HAP-1 (cell line): ENCODE measurements at regions not wholly inside any gene's neighbourhood (a gene's known extent, or its start where the extent isn't known, plus 50 kb on each side); places are given as distances from the start of the nearest gene placed in this dataset.
"Not testable (repeated sequence)": the region's sequence is repeated elsewhere in the genome, so short reads cannot be mapped to it uniquely, and the experiment has no call there.

Experiments used
- DNase-seq, 2 experiments: peaks; one replicate each; pipeline ENCODE4 v3.0.0-alpha.2; 2016 to 2020; ENCODE audit warnings: low spot score in 2 of 2
- H3K27me3 ChIP-seq: fragments of 250-450 bp; sonication (Bioruptor Pico); 2 replicates; pipeline ENCODE4 v1.5.1; 2020; ENCODE audit warnings: low read depth, mild to moderate bottlenecking, moderate library complexity
- H3K36me3 ChIP-seq: fragments of 250-450 bp; sonication (Bioruptor Pico); replicated peaks from 2 replicates; pipeline ENCODE4 v1.5.1; 2020; ENCODE audit warnings: mild to moderate bottlenecking
- H3K4me1 ChIP-seq: fragments of 250-450 bp; sonication (Bioruptor Pico); 2 replicates; pipeline ENCODE4 v1.5.1; 2020; ENCODE audit warnings: mild to moderate bottlenecking
- H3K4me3 ChIP-seq: fragments of 250-450 bp; sonication (Bioruptor Pico); 2 replicates; pipeline ENCODE4 v1.5.1; 2020; ENCODE audit warnings: mild to moderate bottlenecking, moderate library complexity
- H3K9me3 ChIP-seq: fragments of 250-450 bp; sonication (Bioruptor Pico); 2 replicates; pipeline ENCODE4 v1.5.1; 2020; ENCODE audit warnings: mild to moderate bottlenecking, moderate library complexity
- in situ Hi-C: fragments of 300-500 bp; cut with MboI; formaldehyde crosslinking; loops from 3 replicates; pipeline ENCODE4 v1.14.3; 2020; ENCODE audit warnings: low sequenced_read_pairs, inconsistent platforms, mixed read lengths

DNA sequence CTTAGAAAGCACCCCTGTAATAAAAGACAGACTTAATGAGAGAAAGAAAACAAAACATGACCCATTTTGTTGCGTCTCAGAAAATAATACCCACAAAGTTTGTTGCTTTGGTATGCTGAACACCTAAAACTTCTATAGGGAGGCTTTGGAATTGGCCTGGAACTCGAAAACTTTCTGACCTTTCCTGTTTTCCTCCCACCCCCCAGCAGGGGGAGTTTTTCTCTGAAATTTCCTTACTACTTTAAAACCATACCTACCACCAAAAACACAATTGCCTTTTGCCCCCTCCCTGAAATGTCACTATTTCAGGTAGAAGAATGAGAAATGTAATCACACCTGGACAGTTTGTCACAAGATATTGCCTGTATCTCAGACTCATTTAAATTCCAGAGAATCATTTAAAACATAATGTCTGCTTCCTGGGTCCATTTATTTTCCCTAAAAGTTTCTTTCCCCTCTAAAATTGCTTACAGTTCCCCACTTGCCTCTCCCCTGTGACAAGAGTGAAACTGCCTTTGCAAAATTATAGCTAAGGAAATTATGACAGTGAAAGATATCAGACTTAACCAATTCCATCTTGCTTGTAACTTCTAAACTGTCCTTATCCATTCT, 2700.2 kb downstream of the PCDH9 start:
- H3K36me3 ChIP-seq: no peaks in the 10 kb centered on the region
- DNase-seq: peak; percentile 20 to 47
- no peaks in the 10 kb centered on the region for H3K9me3 ChIP-seq
- H3K27me3 ChIP-seq: no peaks in the 10 kb centered on the region
- H3K4me3 ChIP-seq: no peak overlapping the region
- in situ Hi-C loops: no loop called here
- peaks cover 3% of the 10 kb centered on the region for H3K4me1 ChIP-seq

- no peaks in the 10 kb centered on the region for H3K36me3 ChIP-seq
- in situ Hi-C loops: no loop called here
Observed at GRCh38 chr13:64528838-64529237, 2701.3 kb downstream of the PCDH9 start.

DNA sequence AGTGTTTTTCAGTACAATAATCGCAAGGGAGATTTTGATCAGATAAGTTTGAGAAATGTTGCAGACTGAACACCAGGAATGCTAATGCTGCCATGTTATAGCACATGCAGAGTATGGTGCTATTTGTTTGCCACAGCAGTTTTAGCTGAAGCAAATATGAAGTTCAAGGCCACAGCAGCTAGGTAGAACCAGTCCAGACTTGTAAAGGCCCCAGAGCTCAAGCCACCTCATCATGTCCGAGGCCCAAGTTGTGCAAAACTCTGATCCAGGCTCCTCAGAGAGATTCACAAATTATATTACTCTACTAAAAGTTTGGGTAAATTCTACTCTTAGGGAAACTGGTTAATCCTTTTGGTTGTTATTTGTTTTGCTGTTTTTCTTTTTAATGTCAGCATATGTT, 2702.6 kb downstream of the PCDH9 start:
- no peaks in the 10 kb centered on the region for H3K9me3 ChIP-seq
- no peak overlapping the region for H3K4me3 ChIP-seq
- in situ Hi-C loops: no loop called here
- peaks cover 3% of the 10 kb centered on the region for H3K4me1 ChIP-seq
- H3K27me3 ChIP-seq: no peaks in the 10 kb centered on the region
- H3K36me3 ChIP-seq: no peaks in the 10 kb centered on the region
- no peak for DNase-seq

More at GRCh38 chr13:64528838-64529237, 2701.3 kb downstream of the PCDH9 start:
- Histone ChIP-seq H3K4me1 (peaks cover 3% of the 10 kb centered on the region), H3K4me3 (no peak overlapping the region), H3K9me3 (no peaks in the 10 kb centered on the region), H3K27me3 (no peaks in the 10 kb centered on the region)
- peak in 1 of 2 experiments; percentile 28 for DNase-seq

GRCh38 chr13:64525687-64526086, 2704.4 kb downstream of the PCDH9 start:
- Histone ChIP-seq H3K27me3 (no peaks in the 10 kb centered on the region), H3K4me3 (no peak overlapping the region), H3K36me3 (no peaks in the 10 kb centered on the region), H3K4me1 (peaks cover 3% of the 10 kb centered on the region), H3K9me3 (no peaks in the 10 kb centered on the region)
- in situ Hi-C loops: no loop called here
- no peak for DNase-seq

DNA sequence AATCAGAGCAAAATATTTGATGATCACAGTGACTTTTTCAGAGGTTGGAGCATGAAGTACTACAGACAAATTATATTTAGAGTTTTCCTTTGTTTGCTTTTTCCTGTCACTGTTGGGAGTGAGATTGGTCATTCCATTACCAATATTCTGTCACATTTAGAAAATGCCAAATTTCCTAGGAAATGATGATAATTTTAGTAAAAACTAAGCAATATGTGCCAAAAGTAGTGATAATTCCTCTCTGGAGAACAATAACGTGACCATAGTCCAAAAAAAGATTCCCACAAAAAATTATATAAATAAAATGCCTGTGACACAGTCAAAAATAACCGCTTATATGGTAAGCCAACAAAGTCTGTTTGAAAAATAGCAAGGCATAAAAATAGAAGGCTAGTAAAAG, 2719.4 kb downstream of the PCDH9 start:
- in situ Hi-C loops: no loop called here

DNA sequence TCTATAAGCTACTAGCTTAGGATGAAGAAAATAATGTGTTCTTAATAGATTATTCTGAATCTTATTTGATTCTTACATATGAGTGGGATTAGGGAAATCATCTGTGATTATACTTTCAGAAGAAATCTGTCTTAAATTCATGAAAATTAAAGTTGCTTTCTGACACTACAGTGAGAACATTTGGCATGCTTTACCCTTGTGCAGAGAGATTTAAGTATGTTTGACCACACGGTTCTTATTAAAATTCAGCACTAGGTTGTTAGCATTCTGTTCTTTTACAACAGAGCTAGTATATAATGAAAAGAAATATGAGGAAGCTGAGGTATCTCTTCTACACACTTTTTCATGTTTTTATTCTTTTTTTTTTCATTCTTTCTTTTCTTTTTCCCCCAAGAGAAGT, 2723.9 kb downstream of the PCDH9 start:
- Histone ChIP-seq H3K36me3 (no peaks in the 10 kb centered on the region), H3K4me3 (no peak overlapping the region), H3K27me3 (no peaks in the 10 kb centered on the region), H3K9me3 (no peaks in the 10 kb centered on the region), H3K4me1 (no peaks in the 10 kb centered on the region)
- no peak for DNase-seq
- in situ Hi-C loops: no loop called here

More for the DNA sequence above, 2719.4 kb downstream of the PCDH9 start:
- Histone ChIP-seq H3K9me3 (0 out of 2 replicates have a peak, but pooled peaks cover 3% of the 10 kb centered on the region), H3K4me3 (no peak overlapping the region), H3K4me1 (no peaks in the 10 kb centered on the region), H3K36me3 (no peaks in the 10 kb centered on the region), H3K27me3 (no peaks in the 10 kb centered on the region)
- DNase-seq: no peak

DNA sequence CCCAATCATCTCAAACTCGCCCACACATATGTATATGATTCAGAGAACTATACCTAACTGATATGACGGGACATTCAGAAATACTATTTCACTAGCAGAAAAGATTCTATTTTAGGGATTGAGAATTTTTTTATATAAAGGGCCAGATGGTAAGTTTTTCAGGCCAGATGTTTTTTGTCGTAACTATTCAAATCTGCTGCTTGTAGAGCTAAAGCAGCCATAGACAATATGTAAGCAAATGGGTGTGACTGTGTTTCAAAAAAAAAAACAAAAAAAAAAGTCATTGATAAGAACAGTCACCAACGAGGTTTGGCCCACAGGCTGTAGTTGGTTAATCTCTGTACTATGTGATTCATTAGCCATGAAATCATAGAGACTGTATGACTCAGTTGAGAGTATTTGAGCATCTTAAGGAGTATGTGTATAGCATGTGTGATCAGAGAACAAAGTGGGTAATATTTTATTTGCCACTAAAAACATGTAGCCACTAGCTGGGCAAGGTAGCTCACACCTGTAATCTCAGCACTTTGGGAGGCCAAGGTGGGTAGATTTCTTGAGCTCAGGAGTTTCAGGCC, 2724.7 kb downstream of the PCDH9 start:
- Histone ChIP-seq H3K9me3 (no peaks in the 10 kb centered on the region), H3K36me3 (no peaks in the 10 kb centered on the region), H3K4me3 (no peak overlapping the region), H3K4me1 (no peaks in the 10 kb centered on the region), H3K27me3 (no peaks in the 10 kb centered on the region)
- DNase-seq: no peak
- in situ Hi-C loops: no loop called here

GRCh38 chr13:64488731-64489130, 2741.4 kb downstream of the PCDH9 start:
- in situ Hi-C loops: no loop called here
- Histone ChIP-seq H3K4me3 (no peak overlapping the region), H3K9me3 (no peaks in the 10 kb centered on the region), H3K36me3 (no peaks in the 10 kb centered on the region), H3K27me3 (no peaks in the 10 kb centered on the region), H3K4me1 (no peaks in the 10 kb centered on the region)
- DNase-seq: no peak

DNA sequence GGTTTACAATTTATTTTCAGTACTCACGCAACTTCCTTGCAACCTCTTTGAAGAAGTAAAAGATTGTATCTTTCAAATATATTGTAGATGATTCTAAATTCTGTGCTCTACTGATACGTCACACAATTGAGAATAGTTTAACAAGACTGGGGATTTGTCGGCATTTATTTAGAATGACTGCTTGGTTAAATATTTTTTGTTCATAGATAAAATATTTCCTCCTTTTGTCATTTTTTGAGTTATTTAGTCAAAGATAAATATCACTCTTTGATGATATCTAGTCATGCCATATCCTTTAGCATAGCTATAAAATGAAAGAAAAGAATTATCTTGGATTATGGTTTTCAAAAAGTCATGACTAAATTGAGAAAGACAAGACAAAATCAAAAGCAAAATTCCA, 2747.8 kb downstream of the PCDH9 start:
- in situ Hi-C loops: no loop called here
- Histone ChIP-seq H3K36me3 (no peaks in the 10 kb centered on the region), H3K27me3 (no peaks in the 10 kb centered on the region), H3K4me3 (no peak overlapping the region), H3K4me1 (peaks cover 16% of the 10 kb centered on the region), H3K9me3 (no peaks in the 10 kb centered on the region)
- no peak for DNase-seq

- peaks cover 16% of the 10 kb centered on the region for H3K4me1 ChIP-seq
- H3K4me3 ChIP-seq: no peak overlapping the region
- no peak for DNase-seq
- no peaks in the 10 kb centered on the region for H3K9me3 ChIP-seq
- H3K27me3 ChIP-seq: no peaks in the 10 kb centered on the region
- no peaks in the 10 kb centered on the region for H3K36me3 ChIP-seq
- in situ Hi-C loops: no loop called here
Observed at GRCh38 chr13:64480672-64481071, 2749.5 kb downstream of the PCDH9 start.

GRCh38 chr13:64480211-64480610, 2749.9 kb downstream of the PCDH9 start:
- in situ Hi-C loops: no loop called here
- DNase-seq: peak; percentile 11 to 69
- H3K36me3 ChIP-seq: no peaks in the 10 kb centered on the region
- peaks cover 16% of the 10 kb centered on the region for H3K4me1 ChIP-seq
- no peak overlapping the region for H3K4me3 ChIP-seq
- no peaks in the 10 kb centered on the region for H3K9me3 ChIP-seq
- no peaks in the 10 kb centered on the region for H3K27me3 ChIP-seq

- no peak for DNase-seq
- Histone ChIP-seq H3K4me3 (no peak overlapping the region), H3K9me3 (no peaks in the 10 kb centered on the region), H3K27me3 (no peaks in the 10 kb centered on the region), H3K4me1 (peaks cover 30% of the 10 kb centered on the region), H3K36me3 (no peaks in the 10 kb centered on the region)
- in situ Hi-C loops: no loop called here
Observed at GRCh38 chr13:64477146-64477545, 2753.0 kb downstream of the PCDH9 start.

GRCh38 chr13:64476041-64476568, 2754.0 kb downstream of the PCDH9 start:
- peaks cover 34% of the 10 kb centered on the region for H3K4me1 ChIP-seq
- in situ Hi-C loops, DNase-seq, H3K4me3 ChIP-seq, H3K36me3 ChIP-seq, H3K27me3 ChIP-seq, H3K9me3 ChIP-seq: not testable (repeated sequence)

DNA sequence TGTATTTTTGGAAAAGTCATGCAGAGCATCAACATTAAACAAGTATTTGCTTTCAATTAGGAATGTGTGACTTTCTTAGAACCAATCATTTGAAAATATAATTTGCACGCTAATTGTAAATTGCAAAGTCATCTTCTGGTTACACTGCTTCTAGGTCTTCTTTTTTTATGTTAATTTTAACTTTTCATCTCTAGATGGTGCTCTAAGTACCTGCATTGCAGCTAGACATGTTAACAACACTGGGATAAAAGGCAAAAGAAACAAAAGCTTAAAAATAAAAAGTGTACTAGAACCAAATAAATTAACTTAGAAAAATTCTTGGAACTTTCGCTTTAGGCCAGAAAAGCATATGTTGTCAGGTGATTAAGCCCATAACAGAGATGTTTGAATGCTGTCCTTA, 2758.2 kb downstream of the PCDH9 start:
- no peaks in the 10 kb centered on the region for H3K36me3 ChIP-seq
- no peak overlapping the region for H3K4me3 ChIP-seq
- peak in 1 of 2 experiments; percentile 82 for DNase-seq
- in situ Hi-C loops: no loop called here
- H3K9me3 ChIP-seq: no peaks in the 10 kb centered on the region
- peaks cover 23% of the 10 kb centered on the region for H3K4me1 ChIP-seq
- no peaks in the 10 kb centered on the region for H3K27me3 ChIP-seq
